Stimulated activated CD8-positive, alpha-beta memory T cell treated with anti-CD3 and anti-CD28 coated beads, Interleukin-7, amount 100 ng/mL, for 48 hours (primary cell): ENCODE measurements at regions not wholly inside any gene's neighbourhood (a gene's known extent, or its start where the extent isn't known, plus 50 kb on each side); places are given as distances from the start of the nearest gene placed in this dataset.
"Not testable (repeated sequence)": the region's sequence is repeated elsewhere in the genome, so short reads cannot be mapped to it uniquely, and the experiment has no call there.

ENCODE experiments used
- DNase-seq, 2 donors: peaks; one replicate each; pipeline ENCODE4 v3.0.0-alpha.2; 2020; ENCODE audit warnings: low read depth in 1 of 2; ENCODE audit errors: extremely low read depth in 1 of 2

DNA sequence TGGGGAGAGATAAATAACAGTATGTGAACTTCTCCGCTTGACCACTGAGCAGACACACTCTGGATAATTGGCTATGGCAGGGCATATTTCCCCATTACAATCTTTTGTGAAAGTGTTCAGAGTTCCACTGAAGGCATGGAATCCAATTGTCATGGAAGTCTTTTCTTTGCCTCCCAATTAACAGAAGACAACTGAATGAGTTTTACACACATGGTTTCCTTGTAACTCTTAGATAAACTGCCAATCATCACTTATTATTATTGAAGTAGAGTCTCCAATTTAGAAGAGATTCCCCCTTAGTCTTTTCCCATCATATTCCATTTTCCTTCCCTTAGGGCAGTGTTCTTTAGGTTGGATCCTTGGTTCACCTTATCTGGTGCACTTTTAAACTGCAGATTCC, 308.3 kb downstream of the NR2F2 start:
- no peak for DNase-seq

DNA sequence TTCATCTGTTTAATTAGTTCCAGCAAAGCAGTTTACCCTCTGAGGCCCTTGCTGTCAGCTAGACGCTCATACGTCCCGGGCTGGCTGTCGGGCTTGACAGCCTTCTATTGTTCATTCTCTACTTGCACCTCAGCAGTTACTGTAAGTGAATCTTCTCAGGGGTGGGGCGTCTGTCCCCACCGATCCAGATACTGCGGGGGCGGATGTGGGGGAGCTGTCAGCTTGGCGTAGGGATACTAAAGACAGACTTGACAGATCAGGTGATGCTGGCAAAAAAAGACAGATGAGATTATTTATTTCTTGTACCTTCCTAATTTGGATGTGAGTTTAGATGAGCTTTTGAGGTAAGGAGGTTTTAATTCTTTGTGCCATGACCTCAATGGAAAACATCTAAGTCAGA, 315.3 kb downstream of the NR2F2 start:
- DNase-seq: no peak

- no peak for DNase-seq
Observed at GRCh38 chr15:96648866-96649265, 318.4 kb downstream of the NR2F2 start.

DNA sequence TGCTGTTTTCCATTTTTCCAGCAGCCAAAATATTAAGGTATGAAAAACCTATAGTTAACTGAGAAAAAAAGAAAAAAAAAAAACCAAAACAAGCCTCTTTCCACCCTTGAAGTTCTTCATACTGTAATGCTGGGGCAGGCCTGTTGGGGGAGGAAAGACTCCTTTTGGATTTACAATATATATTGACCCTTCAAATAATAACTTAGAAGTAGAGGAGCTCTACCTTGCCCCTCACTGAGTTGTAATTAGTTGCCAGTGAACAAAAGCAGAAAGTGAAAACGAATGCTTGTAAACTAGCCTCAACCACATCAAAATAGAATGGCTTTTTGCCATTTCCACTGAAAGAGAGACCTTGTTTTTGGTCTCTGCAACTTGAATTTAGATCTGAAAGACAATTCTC, 326.6 kb downstream of the NR2F2 start:
- no peak for DNase-seq

- DNase-seq: not testable (repeated sequence)
Observed at GRCh38 chr15:96666979-96667378, 336.5 kb downstream of the NR2F2 start.

DNA sequence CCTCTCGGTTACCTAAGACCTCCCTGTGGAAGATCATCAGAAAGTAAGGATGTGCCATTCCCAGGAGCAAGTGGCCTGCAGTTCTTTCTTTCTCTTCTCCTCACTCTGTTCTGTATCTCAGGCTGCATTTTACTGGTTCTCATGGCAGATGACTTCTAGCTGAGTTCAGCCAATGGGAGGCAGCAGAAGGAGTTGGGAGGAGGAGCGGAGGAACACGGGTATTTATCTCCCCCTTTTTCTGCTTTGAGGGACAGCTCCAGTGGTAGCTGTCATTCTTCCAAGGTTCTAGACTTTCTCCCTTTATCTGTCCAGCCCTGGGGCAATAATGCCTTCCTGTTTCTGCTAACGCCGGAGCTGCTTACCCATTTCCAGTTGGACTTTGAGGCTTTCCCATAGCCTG, 339.9 kb downstream of the NR2F2 start:
- DNase-seq: no peak

GRCh38 chr15:96672629-96673028, 342.1 kb downstream of the NR2F2 start:
- no peak for DNase-seq

DNA sequence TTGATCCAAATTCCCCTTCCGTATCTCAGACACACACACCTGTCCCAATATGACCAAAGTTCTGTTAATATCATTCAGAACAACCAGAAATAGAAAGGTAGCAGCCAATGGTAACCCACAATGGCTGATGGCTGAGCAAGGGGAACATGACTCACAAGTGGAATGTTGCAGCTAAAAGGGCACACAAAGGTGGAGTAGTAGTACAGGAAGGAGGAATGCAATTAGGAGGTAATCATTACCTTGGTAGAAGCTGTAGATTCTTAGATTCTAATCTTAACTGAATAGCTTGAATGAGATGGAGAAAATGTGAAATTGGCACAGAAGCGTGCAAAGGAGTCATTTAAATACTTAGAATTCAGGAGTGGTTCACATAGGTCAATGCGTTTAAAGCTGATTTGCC, 347.9 kb downstream of the NR2F2 start:
- no peak for DNase-seq

GRCh38 chr15:96687388-96688107, 357.0 kb downstream of the NR2F2 start:
- DNase-seq: no peak

DNA sequence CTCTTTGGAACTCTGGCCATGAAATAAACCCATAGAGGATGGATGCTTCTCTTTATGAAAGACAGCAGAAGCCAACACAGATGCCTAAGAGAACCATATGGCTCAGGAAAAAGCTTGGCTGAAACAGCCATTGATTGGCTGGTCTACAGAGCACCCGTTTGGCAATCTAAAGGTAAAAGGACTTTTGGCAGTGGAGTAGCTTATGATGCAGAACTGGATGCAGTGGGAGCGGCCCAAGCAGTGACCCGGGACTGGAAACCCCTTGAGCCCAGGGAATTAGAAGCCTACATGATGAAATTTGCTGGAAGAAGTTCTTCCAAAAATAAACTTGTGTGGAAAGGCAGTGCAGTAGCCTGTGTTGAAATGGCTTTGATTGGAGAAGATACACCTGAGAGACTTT, 360.2 kb downstream of the NR2F2 start:
- DNase-seq: no peak

GRCh38 chr15:96692826-96693225, 362.3 kb downstream of the NR2F2 start:
- DNase-seq: no peak

DNA sequence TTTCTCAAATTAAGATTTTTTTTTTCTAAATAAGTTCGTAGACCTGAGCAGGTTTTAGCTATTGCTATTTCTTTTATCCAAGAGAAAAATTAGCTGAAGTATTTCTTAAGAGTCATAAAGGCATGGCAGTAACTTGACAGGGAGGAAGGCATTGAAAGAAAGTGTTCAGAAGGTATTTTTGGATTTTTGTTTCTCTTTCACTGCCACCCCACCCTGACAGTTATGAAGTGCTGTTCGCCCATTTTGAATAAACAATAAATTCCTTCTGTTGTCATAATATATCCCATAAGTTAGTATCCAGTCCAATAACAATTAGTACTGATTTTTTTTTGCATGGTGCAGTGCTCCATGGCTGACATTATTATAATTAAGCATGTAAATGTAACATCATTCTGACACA, 363.0 kb downstream of the NR2F2 start:
- DNase-seq: no peak

- DNase-seq: no peak
Observed at GRCh38 chr15:96693990-96694517, 363.6 kb downstream of the NR2F2 start.

- DNase-seq: no peak
Observed at GRCh38 chr15:96695426-96695825, 364.9 kb downstream of the NR2F2 start.

DNA sequence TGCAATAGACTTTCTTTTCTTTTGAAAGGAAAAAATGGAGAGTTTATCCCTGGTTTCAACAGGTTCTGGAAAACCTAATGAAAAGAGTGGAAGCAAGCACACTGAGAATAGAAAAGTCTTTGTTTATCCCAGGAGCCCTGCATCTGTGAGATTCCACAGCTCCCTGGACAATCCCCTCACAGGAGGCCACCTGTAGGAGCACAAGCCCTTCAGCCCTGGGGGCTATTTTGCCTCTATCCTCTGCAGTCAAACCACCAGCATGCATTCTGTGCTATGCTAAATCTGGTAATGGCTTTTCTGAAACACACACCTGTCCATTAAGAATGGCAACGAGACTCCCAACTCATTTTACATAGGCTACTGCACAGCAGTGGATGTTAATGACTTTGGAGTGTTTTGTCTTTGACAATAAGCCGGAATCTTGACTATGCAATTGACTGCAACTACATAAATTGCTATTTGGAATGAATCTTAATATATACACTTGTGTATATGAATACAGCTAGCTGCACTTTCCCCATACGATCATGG, 369.4 kb downstream of the NR2F2 start:
- no peak for DNase-seq

GRCh38 chr15:96700555-96700954, 370.1 kb downstream of the NR2F2 start:
- DNase-seq: no peak

DNA sequence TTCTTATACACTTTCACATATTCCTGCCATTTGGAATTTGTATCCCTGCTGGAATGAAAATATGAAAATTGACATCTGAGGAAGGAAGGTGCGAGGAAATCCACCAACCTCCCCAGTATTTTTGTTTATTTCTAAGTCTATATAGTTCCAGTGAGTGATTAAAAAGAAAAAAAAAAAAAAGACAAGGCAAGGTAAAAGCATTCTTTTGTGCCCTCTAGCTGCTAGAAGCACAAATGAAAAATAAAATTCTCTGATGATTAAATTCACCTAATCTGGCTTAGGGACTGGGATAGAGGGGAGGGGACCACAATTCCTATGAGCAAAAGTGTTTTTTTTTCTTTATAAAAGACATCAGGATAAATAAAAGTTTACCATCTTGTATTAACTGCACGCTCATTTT, 370.9 kb downstream of the NR2F2 start:
- no peak for DNase-seq

- DNase-seq: no peak
Observed at GRCh38 chr15:96701877-96702276, 371.4 kb downstream of the NR2F2 start.

DNA sequence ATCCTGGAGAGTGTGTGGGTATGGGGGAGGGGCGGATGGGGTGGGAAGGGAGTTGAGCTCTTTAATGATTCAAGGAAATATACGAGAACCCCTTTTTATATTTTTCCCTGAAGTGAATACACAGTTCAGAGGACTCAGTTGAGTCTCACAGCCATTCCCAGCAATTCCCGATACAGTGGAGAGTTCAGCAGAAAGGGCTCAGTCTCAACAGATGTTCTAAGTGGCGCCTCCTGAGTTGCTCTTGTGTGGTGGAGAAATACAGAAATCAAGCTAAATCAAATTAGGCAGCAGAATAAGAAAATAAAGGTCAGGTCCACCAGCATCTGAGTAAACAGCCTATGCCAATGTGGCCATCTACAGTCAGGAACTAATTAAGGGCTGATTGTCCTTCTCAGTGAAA, 372.1 kb downstream of the NR2F2 start:
- DNase-seq: no peak

- DNase-seq: no peak
Observed at GRCh38 chr15:96703091-96703490, 372.6 kb downstream of the NR2F2 start.

GRCh38 chr15:96703794-96704550, 373.5 kb downstream of the NR2F2 start:
- no peak for DNase-seq

DNA sequence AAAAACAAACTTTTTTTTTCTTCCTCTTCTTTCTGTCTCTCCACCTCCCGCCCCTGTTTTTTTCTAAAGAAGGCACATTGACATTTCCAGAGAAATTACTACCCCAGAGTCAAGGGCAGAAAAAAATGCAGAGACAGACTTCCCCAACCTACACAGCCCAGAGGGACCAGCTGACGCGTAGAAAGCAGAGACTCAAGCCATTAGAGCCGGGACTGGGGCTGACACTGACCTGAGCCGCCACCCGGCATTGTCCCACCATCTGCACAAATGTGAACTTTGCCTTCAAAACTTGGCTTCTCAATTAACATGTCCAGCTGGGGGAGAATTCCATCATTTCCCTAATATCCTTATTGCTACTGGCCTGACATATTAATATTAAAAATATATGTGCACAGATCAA, 385.6 kb downstream of the NR2F2 start:
- DNase-seq: no peak
